GM21381 (cell line): ENCODE measurements at regions not wholly inside any gene's neighbourhood (a gene's known extent, or its start where the extent isn't known, plus 50 kb on each side); places are given as distances from the start of the nearest gene placed in this dataset.
"Not testable (repeated sequence)": the region's sequence is repeated elsewhere in the genome, so short reads cannot be mapped to it uniquely, and the experiment has no call there.

Experiments
- ATAC-seq: cut with Tn5 transposase; IDR thresholded peaks from one replicate; pipeline ENCODE4 v1.9.1; 2021; ENCODE audit warnings: mild to moderate bottlenecking, moderate library complexity; ENCODE audit not compliant: unreplicated experiment

GRCh38 chr20:53819973-53820451 lies 226.4 kb upstream of the ZNF217 start:
- ATAC-seq = no peak

DNA sequence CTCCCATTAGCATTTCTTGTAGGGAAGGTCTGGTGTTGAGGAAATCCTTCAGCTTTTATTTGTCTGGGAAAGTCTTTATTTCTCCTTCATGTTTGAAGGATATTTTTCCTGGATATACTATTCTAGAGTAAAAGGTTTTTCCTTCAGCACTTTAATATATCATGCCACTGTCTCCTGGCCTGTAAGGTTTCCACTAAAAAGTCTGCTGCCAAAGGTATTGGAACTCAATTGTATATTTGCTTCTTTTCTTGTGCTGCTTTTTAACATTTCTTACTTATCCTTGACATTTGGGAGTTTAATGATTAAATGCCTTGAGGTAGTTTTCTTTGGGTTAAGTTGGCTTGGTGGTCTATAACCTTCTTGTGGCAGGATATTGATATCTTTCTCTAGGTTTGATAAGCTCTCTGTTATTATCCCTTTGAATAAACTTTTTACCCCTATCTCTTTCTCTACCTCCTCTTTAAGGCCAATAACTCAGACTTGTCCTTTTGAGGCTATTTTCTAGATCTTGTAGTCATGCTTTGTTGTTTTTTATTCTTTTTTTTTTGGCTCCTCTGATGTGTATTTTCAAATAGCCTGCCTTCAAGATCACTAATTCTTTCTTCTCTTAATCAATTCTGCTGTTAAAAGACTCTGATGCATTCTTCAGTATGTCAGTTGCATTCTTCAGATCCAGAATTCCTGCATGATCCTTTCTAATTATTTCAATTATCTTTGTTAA lies 225.0 kb upstream of the ZNF217 start:
- ATAC-seq = no peak

- ATAC-seq = not testable (repeated sequence)
Observed at GRCh38 chr20:53817513-53817912, 223.9 kb upstream of the ZNF217 start.

DNA sequence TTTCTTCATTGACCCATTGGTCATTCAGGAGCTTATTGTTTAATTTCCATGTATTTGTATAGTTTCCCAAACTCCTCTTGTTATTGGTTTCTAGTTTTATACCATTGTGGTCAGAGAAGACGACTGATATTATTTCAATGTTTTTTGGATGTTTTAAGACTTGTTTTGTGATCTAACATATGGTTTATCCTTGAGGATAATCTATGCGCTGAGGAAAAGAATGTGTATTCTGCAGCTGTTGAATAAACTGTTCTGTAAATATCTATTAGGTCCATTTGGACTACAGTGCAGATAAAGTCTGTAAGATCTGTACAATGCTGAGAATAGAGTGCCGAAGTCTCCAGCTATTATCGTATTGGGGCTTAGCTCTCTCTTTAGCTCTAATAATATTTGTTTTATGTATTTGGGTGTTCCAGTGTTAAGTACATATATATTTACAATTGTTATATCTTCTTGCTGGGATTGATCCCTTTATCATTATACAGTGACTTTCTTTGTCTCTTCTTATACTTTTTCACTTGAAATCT lies 223.3 kb upstream of the ZNF217 start:
- ATAC-seq = no peak

GRCh38 chr20:53815509-53815908 lies 221.9 kb upstream of the ZNF217 start:
- ATAC-seq = no peak

GRCh38 chr20:53814060-53814459 lies 220.4 kb upstream of the ZNF217 start:
- no peak for ATAC-seq

- ATAC-seq = no peak
Observed at GRCh38 chr20:53813636-53814035, 220.0 kb upstream of the ZNF217 start.

GRCh38 chr20:53811577-53811976 lies 217.9 kb upstream of the ZNF217 start:
- ATAC-seq = no peak

GRCh38 chr20:53810661-53811355 lies 217.2 kb upstream of the ZNF217 start:
- ATAC-seq = no peak

GRCh38 chr20:53809728-53810365 lies 216.2 kb upstream of the ZNF217 start:
- no peak for ATAC-seq

DNA sequence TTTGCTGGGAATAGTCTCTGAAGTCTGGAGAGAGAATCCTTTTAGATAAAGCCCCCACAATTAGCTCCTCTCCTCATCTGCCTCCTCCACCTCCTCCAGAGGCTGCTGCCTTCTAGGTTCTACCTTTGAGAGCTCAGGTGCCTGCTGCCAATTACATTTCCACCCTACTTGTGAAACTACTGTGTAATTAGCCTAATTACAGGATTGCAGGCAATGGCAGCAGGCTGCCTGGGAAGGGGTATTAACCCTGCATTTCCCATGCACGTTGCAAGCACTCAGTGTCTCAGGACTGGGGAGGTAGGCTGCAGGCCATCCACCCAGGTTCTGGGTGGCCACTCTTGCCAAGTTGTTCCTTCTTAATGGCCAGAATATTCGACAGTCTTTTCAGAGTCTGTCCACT lies 215.6 kb upstream of the ZNF217 start:
- ATAC-seq = no peak

- no peak for ATAC-seq
Observed at GRCh38 chr20:53808733-53809132, 215.1 kb upstream of the ZNF217 start.

DNA sequence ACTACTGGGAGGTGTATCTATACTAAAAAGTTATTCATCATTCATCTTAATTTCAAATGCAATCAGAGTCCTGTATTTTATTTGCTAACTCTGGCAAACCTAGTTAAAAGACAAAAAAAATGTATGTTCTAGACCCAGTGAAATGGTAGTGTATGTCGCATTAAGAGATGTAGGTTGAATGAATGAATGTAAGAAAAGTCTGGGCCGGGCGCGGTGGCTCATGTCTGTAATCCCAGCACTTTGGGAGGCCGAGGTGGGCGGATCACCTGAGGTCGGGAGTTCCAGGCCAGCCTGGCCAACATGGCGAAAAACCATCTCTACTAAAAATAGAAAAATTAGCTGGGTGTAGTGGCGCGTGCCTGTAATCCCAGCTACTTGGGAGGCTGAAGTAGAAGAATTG lies 214.7 kb upstream of the ZNF217 start:
- ATAC-seq = not testable (repeated sequence)

DNA sequence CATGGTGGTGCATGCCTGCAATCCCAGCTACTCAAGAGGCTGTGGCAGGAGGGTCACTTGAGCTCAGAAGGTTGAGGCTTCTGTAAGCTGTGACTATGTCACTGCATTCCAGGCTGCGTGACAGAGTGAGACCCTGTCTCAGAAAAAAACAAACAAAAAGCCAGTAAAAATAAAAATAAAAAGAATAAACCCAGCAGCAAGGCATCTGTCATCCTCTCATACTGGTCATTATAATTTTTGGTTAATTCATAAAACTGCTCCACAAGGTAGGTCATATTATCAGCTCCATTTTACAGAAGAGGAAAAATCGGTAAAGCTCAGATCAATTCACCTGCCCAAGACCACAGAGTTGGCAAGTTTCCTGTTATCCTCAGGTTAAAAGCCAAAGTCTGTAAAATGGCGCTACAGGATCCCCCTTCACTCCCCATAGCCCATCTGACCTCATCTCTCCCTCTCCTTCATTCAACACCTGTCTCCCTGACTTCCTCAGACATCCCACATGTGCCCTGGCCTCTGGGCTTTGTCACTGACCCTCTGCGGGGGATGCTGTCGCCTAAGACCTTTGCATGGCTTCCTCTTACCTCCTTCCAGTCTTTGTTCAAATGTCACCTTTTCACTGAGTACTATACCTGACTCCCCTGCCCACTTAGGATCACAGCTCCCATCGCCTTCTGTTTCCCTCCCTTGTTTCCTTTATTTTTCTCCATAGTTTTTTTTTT lies 213.2 kb upstream of the ZNF217 start:
- ATAC-seq = no peak

- no peak for ATAC-seq
Observed at GRCh38 chr20:53805895-53806384, 212.3 kb upstream of the ZNF217 start.

GRCh38 chr20:53804920-53805894 lies 211.6 kb upstream of the ZNF217 start:
- no peak for ATAC-seq

DNA sequence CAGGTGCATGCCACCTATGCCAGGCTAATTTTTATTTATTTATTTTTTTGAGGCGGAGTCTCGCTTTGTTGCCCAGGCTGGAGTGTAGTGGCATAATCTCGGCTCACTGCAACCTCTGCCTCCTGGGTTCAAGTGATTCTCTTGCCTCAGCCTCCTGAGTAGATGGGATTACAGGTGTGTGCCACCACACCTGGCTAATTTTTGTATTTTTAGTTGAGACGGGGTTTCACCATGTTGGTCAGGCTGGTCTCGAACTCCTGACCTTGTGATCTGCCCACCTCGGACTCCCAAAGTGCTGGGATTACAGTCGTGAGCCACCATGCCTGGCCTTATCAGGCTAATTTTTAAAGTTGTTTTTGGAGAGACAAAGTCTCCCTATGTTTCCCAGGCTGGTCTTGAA lies 210.7 kb upstream of the ZNF217 start:
- not testable (repeated sequence) for ATAC-seq

- ATAC-seq = no peak
Observed at GRCh38 chr20:53803492-53804155, 210.0 kb upstream of the ZNF217 start.
